ENCODE measurements at regions not wholly inside any gene's neighbourhood (a gene's known extent, or its start where the extent isn't known, plus 50 kb on each side); places are given as distances from the start of the nearest gene placed in this dataset.
"Not testable (repeated sequence)": the region's sequence is repeated elsewhere in the genome, so short reads cannot be mapped to it uniquely, and the experiment has no call there.

DNA sequence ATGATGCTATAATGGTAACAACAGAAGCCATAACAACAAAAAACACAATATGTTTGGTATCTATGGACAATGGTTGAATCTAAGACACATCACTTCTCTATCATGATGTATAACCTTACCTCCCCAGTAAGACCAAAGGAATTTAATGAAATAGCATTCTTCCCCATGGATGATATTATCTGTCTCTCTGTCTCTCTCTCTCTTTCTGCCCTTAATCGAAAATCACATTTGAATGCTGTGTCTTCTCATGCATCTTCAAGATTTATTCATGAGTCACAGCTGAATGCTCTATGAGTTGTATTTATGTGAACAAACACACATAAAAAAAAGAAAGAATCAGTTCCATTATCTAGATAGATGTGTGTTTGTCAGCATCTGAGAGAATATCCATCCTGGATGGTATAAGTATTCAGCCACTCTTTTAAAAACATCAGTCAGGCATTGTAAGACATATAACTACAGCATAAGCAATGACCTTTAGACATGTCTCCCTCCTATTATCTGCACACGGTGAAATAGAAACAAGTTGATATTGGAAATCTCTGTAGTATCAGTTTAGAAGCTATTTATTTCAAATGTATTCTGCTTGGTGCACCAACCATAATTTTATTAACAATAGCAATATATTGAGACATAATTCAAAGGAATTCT lies 433.3 kb downstream of the TOX3 start:
- H3K4me1 Mint-ChIP-seq, result no peaks in the 10 kb centered on the region
- Histone ChIP-seq H3K4me3 (ENCODE audit: control insufficient read depth in 1 of 2, extremely low read depth in 1 of 2, low read length in 1 of 2) (no peak overlapping the region), H3K27ac (ENCODE audit: low read length) (no peak overlapping the region), H3K27me3 (replicated peaks in 1 of 2; ENCODE audit: control insufficient read depth in 2 of 2, extremely low read depth in 1 of 2, insufficient read depth in 2 of 2, low read length in 1 of 2) (no peaks in the 10 kb centered on the region), H3K9me3 (no peaks in the 10 kb centered on the region), H3K4me1 (ENCODE audit: control insufficient read depth in 1 of 2, extremely low read depth in 1 of 2, insufficient read depth in 2 of 2, low read length in 2 of 2) (no peaks in the 10 kb centered on the region), H3K36me3 (ENCODE audit: control insufficient read depth in 2 of 2, extremely low read depth in 1 of 2, insufficient read depth in 1 of 2, low read length in 1 of 2) (no peaks in the 10 kb centered on the region)
- no peak overlapping the region for H3K27ac Mint-ChIP-seq
- no peak for DNase-seq
- peaks cover 3 to 23% (median 11%) of the 10 kb centered on the region in 3 donors for H3K9me3 Mint-ChIP-seq
- WGBS (ENCODE audit: insufficient coverage), result no CpG with 5 or more reads among the region's 2 CpGs
- no peak overlapping the region for H3K4me3 Mint-ChIP-seq
- H3K36me3 Mint-ChIP-seq, result no peaks in the 10 kb centered on the region
- ATAC-seq (replicated peaks in 1 of 4), result no peak
- ChIA-PET POLR2A (no interaction called here), CTCF (no interaction called here)
- H3K27me3 Mint-ChIP-seq, result no peaks in the 10 kb centered on the region

DNA sequence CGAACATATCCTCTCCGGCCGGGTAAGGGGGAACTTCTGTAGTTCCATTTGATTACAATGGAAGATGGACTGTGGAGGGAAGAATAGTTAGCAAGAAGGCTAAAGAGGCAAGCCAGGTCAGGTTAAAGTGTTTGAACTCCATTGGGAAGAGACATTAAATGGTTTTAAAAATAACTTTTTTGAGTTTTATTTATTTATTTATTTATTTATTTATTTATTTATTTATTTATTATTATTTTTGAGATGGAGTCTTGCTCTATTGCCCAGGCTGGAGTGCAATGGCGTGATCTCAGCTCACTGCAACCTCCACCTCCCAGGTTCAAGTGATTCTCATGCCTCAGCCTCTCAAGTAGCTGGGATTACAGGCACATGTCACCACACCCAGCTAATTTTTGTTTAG lies 441.9 kb downstream of the TOX3 start:
- 73% methylated on average over 4 of the region's 4 CpGs for WGBS (ENCODE audit: insufficient coverage)
- H3K27ac Mint-ChIP-seq; H3K27ac ChIP-seq (ENCODE audit: low read length); H3K27me3 Mint-ChIP-seq; H3K27me3 ChIP-seq (replicated peaks in 1 of 2; ENCODE audit: control insufficient read depth in 2 of 2, extremely low read depth in 1 of 2, insufficient read depth in 2 of 2, low read length in 1 of 2); ATAC-seq (replicated peaks in 1 of 4); H3K4me3 Mint-ChIP-seq; POLR2A ChIA-PET; CTCF ChIA-PET; H3K36me3 Mint-ChIP-seq; DNase-seq; H3K4me3 ChIP-seq (ENCODE audit: control insufficient read depth in 1 of 2, extremely low read depth in 1 of 2, low read length in 1 of 2); H3K9me3 ChIP-seq; H3K36me3 ChIP-seq (ENCODE audit: control insufficient read depth in 2 of 2, extremely low read depth in 1 of 2, insufficient read depth in 1 of 2, low read length in 1 of 2); H3K4me1 Mint-ChIP-seq; H3K4me1 ChIP-seq (ENCODE audit: control insufficient read depth in 1 of 2, extremely low read depth in 1 of 2, insufficient read depth in 2 of 2, low read length in 2 of 2): not testable (repeated sequence)
- peaks cover 5 to 19% (median 13%) of the 10 kb centered on the region in 3 donors for H3K9me3 Mint-ChIP-seq

DNA sequence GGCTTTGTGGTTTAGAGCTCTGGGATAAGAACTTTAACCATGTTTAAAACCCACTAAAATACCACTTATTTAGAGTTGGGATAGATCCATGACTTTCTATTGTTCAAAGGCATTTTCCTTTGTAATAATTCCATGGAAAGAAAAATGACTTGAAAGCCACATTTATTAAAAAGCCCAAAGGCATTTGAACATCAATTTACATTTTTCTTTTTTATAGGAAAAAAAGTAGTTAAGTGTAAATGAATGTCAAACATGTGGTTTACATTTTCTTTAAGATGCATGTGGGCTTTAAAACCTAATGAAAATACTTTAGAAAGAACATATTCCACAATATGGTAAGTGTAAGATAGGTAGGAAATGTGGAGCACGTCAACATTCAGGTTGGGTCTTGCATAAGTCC lies 443.2 kb downstream of the TOX3 start:
- no peaks in the 10 kb centered on the region for H3K4me1 Mint-ChIP-seq
- WGBS (ENCODE audit: insufficient coverage), result no CpG with 5 or more reads among the region's 1 CpG
- H3K4me3 Mint-ChIP-seq, result no peak overlapping the region
- no peaks in the 10 kb centered on the region for H3K27me3 ChIP-seq (replicated peaks in 1 of 2; ENCODE audit: control insufficient read depth in 2 of 2, extremely low read depth in 1 of 2, insufficient read depth in 2 of 2, low read length in 1 of 2)
- no peak overlapping the region for H3K27ac Mint-ChIP-seq
- H3K36me3 Mint-ChIP-seq, result no peaks in the 10 kb centered on the region
- H3K9me3 ChIP-seq, result no peaks in the 10 kb centered on the region
- H3K27ac ChIP-seq (ENCODE audit: low read length), result no peak overlapping the region
- ChIA-PET POLR2A (no interaction called here), CTCF (no interaction called here)
- H3K27me3 Mint-ChIP-seq, result no peaks in the 10 kb centered on the region
- H3K4me3 ChIP-seq (ENCODE audit: control insufficient read depth in 1 of 2, extremely low read depth in 1 of 2, low read length in 1 of 2), result no peak overlapping the region
- H3K36me3 ChIP-seq (ENCODE audit: control insufficient read depth in 2 of 2, extremely low read depth in 1 of 2, insufficient read depth in 1 of 2, low read length in 1 of 2), result no peaks in the 10 kb centered on the region
- H3K9me3 Mint-ChIP-seq, result peaks cover 5 to 15% (median 13%) of the 10 kb centered on the region in 3 donors
- DNase-seq (no peak), ATAC-seq (replicated peaks in 1 of 4) (no peak)
- no peaks in the 10 kb centered on the region for H3K4me1 ChIP-seq (ENCODE audit: control insufficient read depth in 1 of 2, extremely low read depth in 1 of 2, insufficient read depth in 2 of 2, low read length in 2 of 2)

DNA sequence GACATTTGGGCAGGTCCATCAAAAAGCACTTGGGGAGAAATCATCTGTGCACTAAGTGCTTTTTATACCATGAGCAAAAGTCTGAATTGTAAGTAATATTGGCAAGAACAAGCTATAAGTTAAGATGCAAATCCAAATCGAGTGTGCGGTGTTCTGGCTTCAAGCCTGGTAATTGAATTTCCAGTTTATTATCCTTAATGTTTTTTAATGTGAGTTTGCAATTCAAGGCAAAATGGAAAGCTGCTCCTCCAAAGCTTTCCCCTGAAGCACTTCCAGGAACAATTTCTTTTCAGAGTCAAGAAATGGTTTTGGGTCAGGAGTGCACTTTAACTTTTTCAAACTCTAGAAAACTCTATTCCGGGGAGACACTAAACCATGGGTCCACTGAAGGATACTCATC lies 445.7 kb downstream of the TOX3 start:
- no peak overlapping the region for H3K27ac ChIP-seq (ENCODE audit: low read length)
- H3K4me1 Mint-ChIP-seq, result no peaks in the 10 kb centered on the region
- peaks cover 7 to 20% (median 15%) of the 10 kb centered on the region in 3 donors for H3K9me3 Mint-ChIP-seq
- no peaks in the 10 kb centered on the region for H3K36me3 Mint-ChIP-seq
- H3K27me3 ChIP-seq (replicated peaks in 1 of 2; ENCODE audit: control insufficient read depth in 2 of 2, extremely low read depth in 1 of 2, insufficient read depth in 2 of 2, low read length in 1 of 2), result no peaks in the 10 kb centered on the region
- no peak overlapping the region for H3K4me3 Mint-ChIP-seq
- ATAC-seq (replicated peaks in 1 of 4) (no peak), DNase-seq (no peak)
- ChIA-PET POLR2A (no interaction called here), CTCF (no interaction called here)
- H3K4me3 ChIP-seq (ENCODE audit: control insufficient read depth in 1 of 2, extremely low read depth in 1 of 2, low read length in 1 of 2), result no peak overlapping the region
- no peaks in the 10 kb centered on the region for H3K27me3 Mint-ChIP-seq
- H3K36me3 ChIP-seq (ENCODE audit: control insufficient read depth in 2 of 2, extremely low read depth in 1 of 2, insufficient read depth in 1 of 2, low read length in 1 of 2), result no peaks in the 10 kb centered on the region
- no peak overlapping the region for H3K27ac Mint-ChIP-seq
- WGBS (ENCODE audit: insufficient coverage), result no CpG with 5 or more reads among the region's 3 CpGs
- no peaks in the 10 kb centered on the region for H3K9me3 ChIP-seq
- no peaks in the 10 kb centered on the region for H3K4me1 ChIP-seq (ENCODE audit: control insufficient read depth in 1 of 2, extremely low read depth in 1 of 2, insufficient read depth in 2 of 2, low read length in 2 of 2)

DNA sequence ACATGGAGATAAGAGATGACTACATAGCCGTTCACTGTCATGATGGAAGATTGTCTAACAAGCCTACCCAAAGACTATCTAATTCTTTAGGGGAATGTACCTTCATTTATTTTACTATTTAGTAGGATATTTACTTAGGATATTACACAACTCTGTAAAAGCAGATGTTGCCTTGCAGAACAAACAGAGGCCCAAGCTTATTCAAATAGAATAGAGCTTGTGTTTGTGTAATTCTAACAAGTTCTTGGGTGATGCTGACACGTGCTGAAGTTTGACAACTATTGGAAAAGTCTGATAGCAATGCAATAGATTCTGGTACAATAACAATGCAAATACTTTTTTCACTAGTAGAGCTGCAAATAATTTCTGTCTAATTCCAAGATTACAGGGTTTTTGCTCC lies 447.6 kb downstream of the TOX3 start:
- ChIA-PET CTCF (no interaction called here), POLR2A (no interaction called here)
- ATAC-seq (replicated peaks in 1 of 4) (no peak), DNase-seq (no peak)
- H3K36me3 ChIP-seq (ENCODE audit: control insufficient read depth in 2 of 2, extremely low read depth in 1 of 2, insufficient read depth in 1 of 2, low read length in 1 of 2), result no peaks in the 10 kb centered on the region
- no peaks in the 10 kb centered on the region for H3K27me3 ChIP-seq (replicated peaks in 1 of 2; ENCODE audit: control insufficient read depth in 2 of 2, extremely low read depth in 1 of 2, insufficient read depth in 2 of 2, low read length in 1 of 2)
- no CpG with 5 or more reads among the region's 2 CpGs for WGBS (ENCODE audit: insufficient coverage)
- H3K9me3 ChIP-seq, result no peaks in the 10 kb centered on the region
- no peak overlapping the region for H3K27ac ChIP-seq (ENCODE audit: low read length)
- Mint-ChIP-seq H3K4me3 (no peak overlapping the region), H3K4me1 (no peaks in the 10 kb centered on the region), H3K27me3 (no peaks in the 10 kb centered on the region), H3K9me3 (peaks cover 7 to 18% (median 9%) of the 10 kb centered on the region in 3 donors), H3K36me3 (no peaks in the 10 kb centered on the region), H3K27ac (no peak overlapping the region)
- no peaks in the 10 kb centered on the region for H3K4me1 ChIP-seq (ENCODE audit: control insufficient read depth in 1 of 2, extremely low read depth in 1 of 2, insufficient read depth in 2 of 2, low read length in 2 of 2)
- no peak overlapping the region for H3K4me3 ChIP-seq (ENCODE audit: control insufficient read depth in 1 of 2, extremely low read depth in 1 of 2, low read length in 1 of 2)

DNA sequence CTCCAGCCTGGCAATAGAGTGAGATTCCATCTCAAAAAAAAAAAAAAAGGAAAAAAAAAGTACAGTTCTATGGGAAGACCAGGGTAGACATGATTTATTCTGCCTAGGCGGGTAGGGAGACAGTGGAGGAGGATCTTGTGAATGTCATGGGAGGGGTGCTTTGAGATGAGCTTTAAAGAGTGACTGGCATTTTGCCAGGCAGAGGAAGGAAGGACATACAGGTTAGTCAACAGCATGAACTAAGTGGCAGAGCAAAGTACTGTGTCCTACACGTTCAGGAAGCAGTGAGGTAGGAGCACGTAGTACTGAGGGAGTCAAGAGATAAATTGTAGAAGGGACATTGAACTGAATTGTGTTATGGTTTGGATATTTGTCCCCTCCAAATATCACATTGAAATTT lies 451.5 kb downstream of the TOX3 start:
- no peaks in the 10 kb centered on the region for H3K4me1 Mint-ChIP-seq
- no peak overlapping the region for H3K4me3 ChIP-seq (ENCODE audit: control insufficient read depth in 1 of 2, extremely low read depth in 1 of 2, low read length in 1 of 2)
- no peak overlapping the region for H3K27ac ChIP-seq (ENCODE audit: low read length)
- H3K27ac Mint-ChIP-seq, result no peak overlapping the region
- H3K4me1 ChIP-seq (ENCODE audit: control insufficient read depth in 1 of 2, extremely low read depth in 1 of 2, insufficient read depth in 2 of 2, low read length in 2 of 2), result no peaks in the 10 kb centered on the region
- WGBS (ENCODE audit: insufficient coverage), result 87% methylated on average over 2 of the region's 3 CpGs
- ChIA-PET POLR2A (no interaction called here), CTCF (no interaction called here)
- no peaks in the 10 kb centered on the region for H3K36me3 Mint-ChIP-seq
- H3K27me3 ChIP-seq (replicated peaks in 1 of 2; ENCODE audit: control insufficient read depth in 2 of 2, extremely low read depth in 1 of 2, insufficient read depth in 2 of 2, low read length in 1 of 2), result no peaks in the 10 kb centered on the region
- no peaks in the 10 kb centered on the region for H3K36me3 ChIP-seq (ENCODE audit: control insufficient read depth in 2 of 2, extremely low read depth in 1 of 2, insufficient read depth in 1 of 2, low read length in 1 of 2)
- no peak overlapping the region for H3K4me3 Mint-ChIP-seq
- H3K9me3 Mint-ChIP-seq, result peaks cover 6 to 11% (median 9%) of the 10 kb centered on the region in 3 donors
- no peak for DNase-seq
- no peaks in the 10 kb centered on the region for H3K9me3 ChIP-seq
- H3K27me3 Mint-ChIP-seq, result no peaks in the 10 kb centered on the region
- no peak for ATAC-seq (replicated peaks in 1 of 4)

DNA sequence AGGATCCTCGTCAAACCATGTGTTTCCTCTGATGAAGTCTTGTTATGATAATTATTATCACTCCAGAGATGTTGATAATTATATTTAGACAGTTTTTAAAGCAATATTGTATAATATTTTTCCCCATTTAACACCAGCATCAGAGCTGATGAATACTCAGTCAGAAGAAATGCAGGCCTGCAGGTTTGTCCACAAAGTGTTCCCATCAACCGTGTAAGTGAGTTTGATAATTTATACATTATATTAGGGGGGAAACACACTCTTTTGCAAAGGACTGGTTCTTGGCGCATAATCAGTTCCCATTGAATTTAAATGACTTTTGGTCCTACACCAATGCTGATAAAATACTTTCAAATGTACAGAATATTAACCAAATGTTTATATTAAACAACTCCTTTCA lies 454.8 kb downstream of the TOX3 start:
- Histone ChIP-seq H3K4me3 (ENCODE audit: control insufficient read depth in 1 of 2, extremely low read depth in 1 of 2, low read length in 1 of 2) (no peak overlapping the region), H3K4me1 (ENCODE audit: control insufficient read depth in 1 of 2, extremely low read depth in 1 of 2, insufficient read depth in 2 of 2, low read length in 2 of 2) (no peaks in the 10 kb centered on the region), H3K36me3 (ENCODE audit: control insufficient read depth in 2 of 2, extremely low read depth in 1 of 2, insufficient read depth in 1 of 2, low read length in 1 of 2) (no peaks in the 10 kb centered on the region), H3K27me3 (replicated peaks in 1 of 2; ENCODE audit: control insufficient read depth in 2 of 2, extremely low read depth in 1 of 2, insufficient read depth in 2 of 2, low read length in 1 of 2) (no peaks in the 10 kb centered on the region), H3K9me3 (no peaks in the 10 kb centered on the region), H3K27ac (ENCODE audit: low read length) (no peak overlapping the region)
- no peak for ATAC-seq (replicated peaks in 1 of 4)
- Mint-ChIP-seq H3K4me3 (no peak overlapping the region), H3K4me1 (no peaks in the 10 kb centered on the region), H3K36me3 (no peaks in the 10 kb centered on the region), H3K27ac (no peak overlapping the region), H3K27me3 (no peaks in the 10 kb centered on the region), H3K9me3 (peaks cover 4 to 7% (median 6%) of the 10 kb centered on the region in 3 donors)
- POLR2A ChIA-PET, result no interaction called here
- no CpG with 5 or more reads among the region's 3 CpGs for WGBS (ENCODE audit: insufficient coverage)
- CTCF ChIA-PET, result no interaction called here
- DNase-seq, result no peak
